ENCODE measurements at regions not wholly inside any gene's neighbourhood (a gene's known extent, or its start where the extent isn't known, plus 50 kb on each side); places are given as distances from the start of the nearest gene placed in this dataset.

GRCh38 chr3:168427835-168428475, 332.2 kb upstream of the GOLIM4 start:
- no peak for DNase-seq

DNA sequence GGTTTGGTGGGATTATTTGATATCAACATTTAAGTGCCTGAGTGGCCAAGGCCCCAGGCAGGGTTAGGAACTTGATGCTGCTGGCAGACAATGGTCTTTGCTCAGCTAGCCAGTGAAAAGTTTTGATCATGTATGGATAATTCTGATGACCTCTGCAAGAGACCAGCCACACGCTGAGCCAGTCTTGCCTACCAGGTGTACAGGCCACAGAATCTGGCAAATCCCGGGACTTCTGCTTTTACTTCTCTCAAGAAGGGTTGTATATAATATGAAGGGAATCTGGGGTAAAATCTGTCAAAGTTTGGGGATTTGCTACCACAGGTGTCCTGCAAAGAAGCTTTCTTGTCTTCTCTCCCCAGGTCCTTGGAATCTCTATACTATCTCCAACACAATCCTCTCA, 331.4 kb upstream of the GOLIM4 start:
- DNase-seq, result no peak

DNA sequence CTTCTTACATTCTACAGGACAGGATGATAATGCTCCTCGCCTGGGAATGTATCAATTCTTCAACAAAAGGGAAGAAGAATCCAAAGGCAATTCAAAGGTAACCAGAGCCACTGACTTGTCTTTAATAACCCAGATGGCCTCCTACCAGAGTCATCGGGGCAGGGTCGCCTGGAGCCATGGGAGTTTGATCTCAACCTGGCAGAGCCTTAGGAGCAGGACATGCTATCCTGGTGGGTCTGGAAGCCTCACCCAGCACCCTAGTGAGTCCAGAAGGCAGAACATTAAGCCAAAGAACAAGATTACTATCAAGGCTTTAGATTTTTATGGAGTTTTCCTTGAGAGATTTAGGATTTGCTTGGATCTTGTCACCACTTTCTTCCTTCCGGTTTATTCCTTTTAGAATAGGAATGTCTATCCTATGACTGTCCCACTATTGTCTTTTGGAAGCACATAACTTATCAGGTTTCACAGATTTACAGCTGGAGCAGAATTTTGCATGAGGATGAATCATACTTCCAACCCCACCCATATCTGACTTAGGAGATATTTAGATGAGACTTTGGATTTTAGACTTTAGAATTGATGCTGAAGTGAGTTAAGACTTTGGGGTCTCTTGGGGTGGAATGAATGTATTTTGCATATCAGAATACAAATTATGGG, 330.3 kb upstream of the GOLIM4 start:
- DNase-seq, result no peak

DNA sequence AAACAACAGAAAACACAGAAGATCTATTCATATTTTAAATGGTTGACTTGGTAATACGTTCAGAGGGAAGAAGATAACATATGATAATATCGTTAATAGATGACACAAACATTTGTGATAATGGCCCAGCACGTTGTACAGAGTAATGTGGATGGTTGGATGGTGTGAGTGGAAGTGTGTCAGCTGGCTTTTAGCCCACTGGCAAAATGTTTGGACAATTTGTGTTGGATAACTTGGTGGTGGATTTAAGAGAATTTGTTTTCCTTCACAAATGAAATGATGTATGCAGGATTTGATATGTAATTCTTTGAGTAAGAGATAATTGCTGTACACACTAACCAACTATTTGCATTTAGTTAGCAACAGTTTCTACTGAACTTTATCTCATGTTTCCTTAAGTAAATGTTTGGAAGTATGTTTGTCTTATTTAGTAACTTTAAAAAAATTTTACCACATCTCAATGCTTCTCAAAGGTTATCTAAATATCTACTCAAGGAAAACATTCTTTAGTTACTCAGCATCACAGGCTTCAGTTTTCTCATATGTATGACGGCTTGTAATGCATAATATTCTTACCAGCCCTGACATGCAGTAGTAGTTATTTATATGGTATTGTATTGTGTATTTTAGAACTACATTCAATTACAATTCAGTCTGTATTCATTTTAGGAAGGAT, 328.5 kb upstream of the GOLIM4 start:
- no peak for DNase-seq

DNA sequence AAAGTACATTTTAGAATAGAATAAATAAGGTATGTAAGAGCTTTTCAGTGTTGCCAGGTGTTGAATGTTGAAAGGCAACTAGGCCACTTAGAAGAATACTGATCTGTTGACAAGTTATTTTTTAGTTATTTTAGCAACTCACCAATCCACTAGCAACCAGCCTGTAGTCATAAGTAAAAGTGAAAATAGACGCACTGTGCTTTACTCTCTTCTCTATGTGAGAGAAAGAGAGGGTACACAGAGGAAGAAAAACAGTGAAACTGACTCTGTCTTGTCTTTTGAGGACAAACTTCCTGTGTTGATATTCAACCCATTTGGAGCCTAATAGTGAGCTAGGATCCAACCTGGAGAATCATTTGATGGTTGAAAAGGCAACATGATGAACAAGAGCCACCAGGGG, 327.1 kb upstream of the GOLIM4 start:
- no peak for DNase-seq

GRCh38 chr3:168419091-168419490, 323.4 kb upstream of the GOLIM4 start:
- DNase-seq, result no peak

GRCh38 chr3:168417016-168417415, 321.3 kb upstream of the GOLIM4 start:
- no peak for DNase-seq

- DNase-seq, result no peak
Measured at GRCh38 chr3:168416446-168416845, 320.7 kb upstream of the GOLIM4 start.

- no peak for DNase-seq
Measured at GRCh38 chr3:168414149-168414548, 318.4 kb upstream of the GOLIM4 start.

GRCh38 chr3:168407381-168407780, 311.7 kb upstream of the GOLIM4 start:
- no peak for DNase-seq

GRCh38 chr3:168405288-168405687, 309.6 kb upstream of the GOLIM4 start:
- DNase-seq, result no peak

GRCh38 chr3:168398371-168399025, 302.8 kb upstream of the GOLIM4 start:
- no peak for DNase-seq

DNA sequence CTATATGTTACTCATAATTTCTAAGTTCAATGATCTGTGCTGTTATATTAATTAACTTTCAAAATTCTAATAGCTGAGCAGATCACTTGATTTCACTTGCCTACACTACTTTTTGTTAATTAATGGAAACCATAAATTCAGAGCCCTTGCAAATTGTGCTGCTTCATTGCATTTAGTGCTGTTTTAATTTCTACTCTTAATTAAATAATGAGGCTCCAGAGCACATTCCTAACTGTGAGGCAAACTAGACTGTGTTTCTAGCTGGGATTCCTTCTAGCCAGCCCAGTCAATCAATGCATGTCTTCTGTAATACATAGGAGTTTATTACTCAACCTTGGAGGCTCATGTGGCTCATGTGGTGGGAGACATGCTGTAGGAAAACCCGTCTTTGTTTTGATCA, 301.1 kb upstream of the GOLIM4 start:
- DNase-seq, result no peak

- no peak for DNase-seq
Measured at GRCh38 chr3:168395551-168395950, 299.8 kb upstream of the GOLIM4 start.

DNA sequence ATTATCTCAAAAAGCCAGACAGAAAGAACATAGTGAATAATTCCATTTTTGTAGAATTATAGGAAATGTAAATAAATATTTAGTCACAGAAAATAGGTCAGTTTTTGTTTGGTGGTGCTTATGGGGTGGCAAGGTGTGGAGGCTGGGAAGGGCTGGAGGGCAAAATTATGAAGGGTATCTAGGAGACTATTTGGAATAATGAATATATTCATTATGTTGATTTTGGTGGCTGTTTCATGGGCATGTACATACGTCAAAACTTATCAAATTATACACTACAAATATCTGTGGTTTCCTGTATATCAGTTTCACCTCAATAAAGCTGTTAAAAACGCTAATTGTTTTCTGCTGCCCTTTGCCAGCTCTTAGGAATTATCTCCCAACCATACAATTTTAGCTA, 298.7 kb upstream of the GOLIM4 start:
- no peak for DNase-seq

DNA sequence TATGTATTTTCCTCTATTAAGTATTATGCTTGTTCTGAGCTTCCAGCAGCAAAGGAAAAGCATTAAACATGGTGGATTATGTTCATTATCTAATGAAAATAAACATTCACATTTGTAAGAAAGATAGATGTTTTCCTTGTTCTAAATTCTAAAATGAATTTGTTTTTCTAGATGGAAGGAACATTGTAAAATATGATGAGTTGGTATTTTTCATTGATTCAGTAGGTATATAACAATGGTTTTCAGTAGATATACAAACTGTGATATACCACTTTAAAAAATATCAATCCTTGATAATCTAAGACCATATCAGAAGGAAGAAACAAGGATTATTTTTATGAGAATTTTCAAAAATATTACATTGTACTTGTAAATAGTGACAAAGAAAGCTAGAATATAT, 290.6 kb upstream of the GOLIM4 start:
- DNase-seq, result no peak

DNA sequence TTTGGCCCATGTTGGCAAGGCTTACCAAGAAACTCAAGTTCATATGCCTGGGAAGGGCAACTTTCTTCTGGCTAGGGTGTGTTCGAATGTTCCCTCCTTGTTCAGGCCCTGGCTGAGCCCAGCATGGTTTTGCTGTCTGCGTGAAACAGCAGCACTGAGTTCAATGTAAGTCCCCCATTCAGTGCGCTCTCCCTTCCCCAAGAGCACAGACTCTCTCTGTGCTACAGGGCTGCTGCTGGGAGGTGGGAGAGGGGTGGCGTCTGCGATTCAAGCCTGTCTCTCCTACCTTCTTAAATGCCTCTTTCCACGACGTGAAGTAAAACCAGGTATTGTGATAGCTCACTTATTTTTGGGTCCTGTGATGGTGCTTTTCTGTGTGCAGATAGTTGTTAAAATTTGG, 289.3 kb upstream of the GOLIM4 start:
- DNase-seq, result no peak

DNA sequence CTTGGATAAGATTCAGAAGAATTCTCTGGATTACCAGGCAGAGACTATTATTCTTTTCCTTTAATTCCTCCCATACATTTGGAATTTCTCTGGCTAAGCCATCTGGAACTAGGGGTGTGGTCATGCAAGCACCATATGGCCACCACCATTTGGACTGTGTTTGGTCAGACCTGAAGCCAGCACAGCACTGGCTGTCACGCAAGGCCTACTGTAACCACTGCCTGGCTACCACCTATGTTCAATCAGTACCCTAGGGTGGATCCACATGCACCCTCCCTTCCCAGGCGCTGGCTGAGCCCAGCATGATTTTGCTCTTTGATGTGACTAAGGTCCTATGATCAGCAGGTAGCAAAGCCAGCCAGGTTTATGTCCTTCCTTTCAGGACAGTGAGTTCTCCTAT, 287.8 kb upstream of the GOLIM4 start:
- no peak for DNase-seq

GRCh38 chr3:168371846-168372245, 276.1 kb upstream of the GOLIM4 start:
- DNase-seq, result no peak

DNA sequence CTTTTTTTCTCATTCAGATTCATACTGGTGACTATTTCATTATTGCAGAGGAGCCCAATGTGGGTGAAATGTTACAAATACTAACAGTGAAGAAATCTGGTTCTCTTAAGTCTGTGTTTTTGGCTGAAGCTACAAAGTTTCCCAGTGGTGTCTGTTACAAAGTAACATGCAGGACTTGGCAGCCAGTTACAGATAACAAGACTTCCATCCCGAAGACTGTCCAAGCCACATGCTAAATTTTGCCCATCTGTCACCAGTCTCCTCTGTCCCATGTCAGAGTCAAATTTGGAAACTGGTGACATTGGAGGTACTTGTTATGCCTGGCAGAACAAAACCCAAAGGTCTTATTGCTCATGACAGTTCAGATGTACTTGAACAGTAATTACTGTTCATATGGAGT, 269.2 kb upstream of the GOLIM4 start:
- DNase-seq, result no peak

DNA sequence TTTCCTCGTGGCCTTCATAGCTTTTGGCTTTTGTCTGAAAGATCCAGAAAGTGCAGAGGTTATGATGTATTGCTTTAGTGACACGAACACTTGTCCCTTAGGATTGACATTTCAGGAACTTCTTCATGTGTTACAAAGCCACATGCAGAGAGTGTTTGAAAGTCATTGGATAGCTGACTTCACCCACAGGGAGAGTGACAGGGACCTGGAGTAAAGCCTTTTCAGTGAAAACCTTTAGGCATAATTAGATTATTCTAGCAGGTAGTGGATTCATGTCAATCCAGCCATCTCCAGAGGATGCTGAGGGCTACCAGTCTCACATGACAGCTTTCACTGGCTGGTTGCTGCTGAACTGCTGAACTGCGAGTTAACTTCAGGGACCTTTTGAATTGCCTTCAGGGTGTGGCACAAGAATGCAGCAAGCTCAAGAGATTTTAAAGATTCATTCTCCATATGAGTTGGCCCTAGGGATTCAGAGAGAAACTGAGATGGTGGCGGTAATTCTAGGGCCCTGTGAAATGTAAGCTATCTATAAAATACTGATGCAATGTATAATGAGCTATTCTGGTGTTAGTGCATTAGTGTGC, 267.0 kb upstream of the GOLIM4 start:
- DNase-seq, result no peak

DNA sequence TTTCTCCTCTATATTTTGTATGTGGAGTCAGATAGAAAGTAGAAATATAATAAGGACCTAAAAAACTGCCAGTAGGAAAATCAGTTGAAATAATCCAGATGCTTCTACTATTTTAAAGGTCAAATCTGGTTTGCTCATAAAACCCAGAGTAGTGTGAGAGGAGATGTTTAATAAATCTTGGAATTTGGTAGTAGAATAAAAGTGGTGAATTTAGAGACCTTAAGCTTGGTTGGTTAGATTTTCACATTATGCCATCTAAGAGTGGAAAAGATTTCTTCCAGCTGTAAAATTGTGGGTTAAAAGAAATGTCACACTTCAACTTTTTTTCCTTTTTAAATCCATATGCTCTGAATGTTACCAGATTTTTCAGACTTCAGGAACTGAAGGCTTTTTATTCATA, 266.4 kb upstream of the GOLIM4 start:
- DNase-seq, result no peak

GRCh38 chr3:168360993-168361392, 265.3 kb upstream of the GOLIM4 start:
- no peak for DNase-seq

Data from stimulated activated CD4-positive, alpha-beta T cell treated with anti-CD3 and anti-CD28 coated beads, Interleukin-4, amount 100 ng/mL, for 1 hour (primary cell).